ENCODE measurements at regions not wholly inside any gene's neighbourhood (a gene's known extent, or its start where the extent isn't known, plus 50 kb on each side); places are given as distances from the start of the nearest gene placed in this dataset.

GRCh38 chr2:147352264-147353071 is 492.4 kb upstream of the ACVR2A start:
- TF ChIP-seq, protein P1, sequence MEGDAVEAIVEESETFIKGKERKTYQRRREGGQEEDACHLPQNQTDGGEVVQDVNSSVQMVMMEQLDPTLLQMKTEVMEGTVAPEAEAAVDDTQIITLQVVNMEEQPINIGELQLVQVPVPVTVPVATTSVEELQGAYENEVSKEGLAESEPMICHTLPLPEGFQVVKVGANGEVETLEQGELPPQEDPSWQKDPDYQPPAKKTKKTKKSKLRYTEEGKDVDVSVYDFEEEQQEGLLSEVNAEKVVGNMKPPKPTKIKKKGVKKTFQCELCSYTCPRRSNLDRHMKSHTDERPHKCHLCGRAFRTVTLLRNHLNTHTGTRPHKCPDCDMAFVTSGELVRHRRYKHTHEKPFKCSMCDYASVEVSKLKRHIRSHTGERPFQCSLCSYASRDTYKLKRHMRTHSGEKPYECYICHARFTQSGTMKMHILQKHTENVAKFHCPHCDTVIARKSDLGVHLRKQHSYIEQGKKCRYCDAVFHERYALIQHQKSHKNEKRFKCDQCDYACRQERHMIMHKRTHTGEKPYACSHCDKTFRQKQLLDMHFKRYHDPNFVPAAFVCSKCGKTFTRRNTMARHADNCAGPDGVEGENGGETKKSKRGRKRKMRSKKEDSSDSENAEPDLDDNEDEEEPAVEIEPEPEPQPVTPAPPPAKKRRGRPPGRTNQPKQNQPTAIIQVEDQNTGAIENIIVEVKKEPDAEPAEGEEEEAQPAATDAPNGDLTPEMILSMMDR (IDR thresholded peaks at IDR 0.05), result no peak
- no peak for TF ChIP-seq POLR2AphosphoS5 (IDR thresholded peaks at IDR 0.05)
